Loucy (cell line): ENCODE measurements at regions not wholly inside any gene's neighbourhood (a gene's known extent, or its start where the extent isn't known, plus 50 kb on each side); places are given as distances from the start of the nearest gene placed in this dataset.

Source experiments
- H2AFZ ChIP-seq: fragments of 200-600 bp; sonication (generic); 2 replicates; pipeline ENCODE4 v1.6.0; 2016; ENCODE audit warnings: antibody characterized with exemption, mild to moderate bottlenecking, low read length, moderate library complexity
- H3F3A ChIP-seq: fragments of 200-600 bp; 2 replicates; pipeline ENCODE4 v1.6.0; 2016; ENCODE audit warnings: antibody characterized with exemption, low read depth, mild to moderate bottlenecking
- H3K27me3 ChIP-seq: fragments of 200-600 bp; sonication (generic); 2 replicates; pipeline ENCODE4 v1.6.1; 2014; ENCODE audit warnings: low read length, mild to moderate bottlenecking; ENCODE audit not compliant: insufficient read depth, poor library complexity, severe bottlenecking
- H3K36me3 ChIP-seq: fragments of 200-600 bp; sonication (generic); 2 replicates; pipeline ENCODE4 v1.6.1; 2016; ENCODE audit warnings: low read length; ENCODE audit not compliant: insufficient read depth
- H3K4me1 ChIP-seq: fragments of 200-600 bp; sonication (generic); 2 replicates; pipeline ENCODE4 v1.5.1; 2014; ENCODE audit warnings: low read length, mild to moderate bottlenecking; ENCODE audit not compliant: insufficient read depth, poor library complexity, severe bottlenecking
- H3K4me2 ChIP-seq: fragments of 200-600 bp; sonication (generic); 2 replicates; pipeline ENCODE4 v1.6.0; 2014; ENCODE audit warnings: antibody characterized with exemption, low read length, low read depth, mild to moderate bottlenecking; ENCODE audit not compliant: poor library complexity, severe bottlenecking
- H3K4me3 ChIP-seq: fragments of 200-600 bp; sonication (generic); 2 replicates; pipeline ENCODE4 v1.5.1; 2014; ENCODE audit warnings: low read length, mild to moderate bottlenecking, mixed read lengths; ENCODE audit not compliant: poor library complexity, severe bottlenecking
- H3K79me2 ChIP-seq: fragments of 200-600 bp; sonication (generic); 2 replicates; pipeline ENCODE4 v1.6.1; 2014; ENCODE audit warnings: low read length; ENCODE audit not compliant: insufficient read depth
- H3K9ac ChIP-seq: fragments of 200-600 bp; sonication (generic); 2 replicates; pipeline ENCODE4 v1.6.0; 2014; ENCODE audit warnings: mild to moderate bottlenecking, low read depth, low read length, moderate library complexity; ENCODE audit not compliant: poor library complexity, severe bottlenecking
- H3K9me2 ChIP-seq: fragments of 200-600 bp; sonication (generic); replicated peaks from 2 replicates; pipeline ENCODE4 v1.6.1; 2016; ENCODE audit warnings: low read depth, low read length, mixed read lengths
- H3K9me3 ChIP-seq: fragments of 200-600 bp; sonication (generic); 2 replicates; pipeline ENCODE4 v1.6.1; 2014; ENCODE audit warnings: mild to moderate bottlenecking, antibody characterized with exemption, low read length, low read depth; ENCODE audit not compliant: insufficient read depth
- H4K20me1 ChIP-seq: fragments of 200-600 bp; sonication (generic); 2 replicates; pipeline ENCODE4 v1.6.0; 2014; ENCODE audit warnings: antibody characterized with exemption, low read length, mild to moderate bottlenecking; ENCODE audit not compliant: insufficient read depth, poor library complexity, severe bottlenecking
- CTCF ChIP-seq: fragments of 200-600 bp; sonication (generic); conservative IDR thresholded peaks from 2 replicates; pipeline ENCODE4 v1.5.1; 2014; ENCODE audit warnings: mild to moderate bottlenecking, antibody characterized with exemption, low read length
- EZH2phosphoT487 ChIP-seq: fragments of 200-600 bp; IDR thresholded peaks from 2 replicates; pipeline ENCODE4 v1.6.1; 2018; ENCODE audit warnings: antibody characterized with exemption, mild to moderate bottlenecking, moderate library complexity, borderline replicate concordance

DNA sequence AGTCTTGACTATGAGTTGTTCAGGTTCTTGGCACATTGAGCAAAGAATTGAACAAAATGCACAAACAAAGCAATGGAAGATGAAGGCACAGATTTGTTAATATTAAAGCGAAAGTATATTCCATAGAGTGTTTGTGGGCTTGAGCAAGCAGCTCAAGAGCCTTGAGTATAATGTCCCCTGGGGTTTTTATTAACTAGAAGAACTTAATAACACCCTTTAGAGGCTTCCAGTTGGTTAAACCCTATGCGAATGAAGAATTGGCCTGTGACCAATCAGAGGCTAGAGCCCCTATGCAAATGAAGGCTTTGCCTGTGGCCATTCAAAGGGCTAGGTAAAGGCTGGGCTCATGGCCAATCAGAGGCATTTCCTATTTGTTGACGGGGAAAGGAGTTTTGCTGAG is 135.3 kb upstream of the IL12B start:
- no peaks in the 10 kb centered on the region for H3K9me2 ChIP-seq
- H2AFZ ChIP-seq, result no peak overlapping the region
- H3K79me2 ChIP-seq, result no peaks in the 10 kb centered on the region
- no peak overlapping the region for H3K4me2 ChIP-seq
- H3F3A ChIP-seq, result no peaks in the 10 kb centered on the region
- no peak overlapping the region for H3K4me3 ChIP-seq
- no peaks in the 10 kb centered on the region for H4K20me1 ChIP-seq
- H3K4me1 ChIP-seq, result no peaks in the 10 kb centered on the region
- no peaks in the 10 kb centered on the region for H3K9me3 ChIP-seq
- no peak overlapping the region for H3K9ac ChIP-seq
- TF ChIP-seq EZH2phosphoT487 (no peak), CTCF (no peak)
- no peaks in the 10 kb centered on the region for H3K27me3 ChIP-seq
- H3K36me3 ChIP-seq, result no peaks in the 10 kb centered on the region

GRCh38 chr5:159467666-159468065 is 137.4 kb upstream of the IL12B start:
- Histone ChIP-seq H3K9me3 (no peaks in the 10 kb centered on the region), H3K4me1 (no peaks in the 10 kb centered on the region)
- TF ChIP-seq CTCF, result no peak
- no peak for TF ChIP-seq EZH2phosphoT487

DNA sequence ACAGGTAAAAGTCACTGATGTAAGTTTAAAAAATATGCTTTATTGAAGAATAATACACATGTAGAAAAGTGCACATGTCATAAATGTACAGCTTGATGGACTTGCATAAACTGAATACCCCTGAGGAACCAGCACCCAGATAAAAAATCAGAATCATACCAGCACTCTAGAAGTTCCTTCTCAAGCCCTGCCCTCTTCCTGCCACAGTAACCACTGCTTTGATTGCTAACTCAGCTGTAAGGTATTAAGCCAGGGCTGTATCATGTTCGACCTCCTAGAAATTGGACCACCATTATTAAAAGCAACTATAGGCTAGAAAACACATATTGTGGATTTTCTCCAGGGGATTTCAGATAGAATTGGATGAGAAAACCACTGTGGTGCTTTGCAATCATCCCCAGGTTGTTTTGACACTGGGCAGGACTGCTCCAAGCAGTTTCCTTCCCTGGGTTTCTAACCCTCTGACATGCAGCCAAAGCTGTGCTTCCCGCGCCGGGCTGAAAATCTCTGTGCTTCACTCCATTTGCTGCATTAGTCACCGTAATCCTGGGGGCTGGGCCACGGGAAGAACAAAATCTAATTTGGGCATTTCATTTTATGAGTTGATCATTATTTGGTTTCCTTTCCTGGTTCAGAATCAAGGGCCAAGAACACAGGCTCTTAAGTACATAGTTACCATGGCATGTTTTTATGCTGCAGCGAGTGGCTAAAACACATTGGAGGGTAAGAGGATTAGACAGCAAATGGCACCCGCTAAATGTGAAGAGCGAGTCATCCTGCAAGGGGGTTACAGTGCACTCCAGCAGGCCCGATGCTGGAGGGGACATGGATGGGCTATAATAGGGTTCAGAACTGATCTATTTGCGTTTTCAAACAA is 139.4 kb upstream of the IL12B start:
- H3K27me3 ChIP-seq, result no peaks in the 10 kb centered on the region
- no peak overlapping the region for H3K9ac ChIP-seq
- H4K20me1 ChIP-seq, result no peaks in the 10 kb centered on the region
- H3K4me3 ChIP-seq, result no peak overlapping the region
- H3K36me3 ChIP-seq, result no peaks in the 10 kb centered on the region
- no peaks in the 10 kb centered on the region for H3K9me3 ChIP-seq
- no peaks in the 10 kb centered on the region for H3K9me2 ChIP-seq
- H3K4me2 ChIP-seq, result no peak overlapping the region
- H2AFZ ChIP-seq, result no peak overlapping the region
- no peak for TF ChIP-seq EZH2phosphoT487
- no peak for TF ChIP-seq CTCF
- no peaks in the 10 kb centered on the region for H3K4me1 ChIP-seq
- no peaks in the 10 kb centered on the region for H3K79me2 ChIP-seq
- H3F3A ChIP-seq, result no peaks in the 10 kb centered on the region

More at GRCh38 chr5:159467666-159468065, 137.4 kb upstream of the IL12B start:
- H4K20me1 ChIP-seq, result no peaks in the 10 kb centered on the region
- no peak overlapping the region for H3K4me3 ChIP-seq
- H3K27me3 ChIP-seq, result no peaks in the 10 kb centered on the region
- no peak overlapping the region for H3K9ac ChIP-seq
- no peak overlapping the region for H2AFZ ChIP-seq
- H3K79me2 ChIP-seq, result no peaks in the 10 kb centered on the region
- no peaks in the 10 kb centered on the region for H3K9me2 ChIP-seq
- H3K36me3 ChIP-seq, result no peaks in the 10 kb centered on the region
- H3F3A ChIP-seq, result no peaks in the 10 kb centered on the region
- no peak overlapping the region for H3K4me2 ChIP-seq
